ENCODE measurements at regions not wholly inside any gene's neighbourhood (a gene's known extent, or its start where the extent isn't known, plus 50 kb on each side); places are given as distances from the start of the nearest gene placed in this dataset.

DNA sequence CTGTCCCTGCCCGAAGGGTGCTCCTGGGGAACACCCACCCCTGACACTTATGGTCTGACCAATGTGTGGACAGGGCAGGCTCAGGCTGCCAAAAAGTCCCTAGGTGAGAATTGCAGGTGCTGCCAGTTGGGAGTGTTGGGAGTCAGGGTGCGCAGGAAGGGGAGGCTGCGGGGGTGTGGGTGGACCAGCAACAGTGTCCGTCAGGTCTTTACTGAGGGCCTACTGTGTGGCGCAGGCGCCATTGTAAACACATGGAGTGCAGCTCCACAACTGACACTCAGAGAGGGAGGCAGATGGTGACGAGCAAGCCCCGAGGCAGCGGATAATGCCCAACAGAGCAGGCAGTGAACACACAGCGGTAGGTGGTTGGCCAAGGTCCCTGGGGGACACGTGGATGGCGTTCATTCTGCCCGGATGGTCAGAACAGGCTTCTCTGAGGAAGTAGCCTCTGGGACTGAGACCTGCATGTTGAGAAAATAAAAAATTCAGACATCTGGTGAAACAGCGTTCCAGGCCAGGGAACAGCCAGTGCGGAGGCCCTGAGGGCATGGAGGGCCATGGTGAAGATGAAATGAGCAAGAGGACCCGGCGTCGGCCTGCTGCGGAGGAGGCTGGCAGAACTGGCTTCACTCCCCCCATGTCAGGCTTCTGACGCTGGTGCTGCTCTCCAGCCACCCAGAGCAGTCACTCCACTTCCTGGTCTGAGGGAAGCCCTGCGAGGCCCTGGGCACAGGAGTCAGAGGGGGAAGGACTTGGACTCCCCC is 136.2 kb upstream of the ZBTB40 start:
- DNase-seq (ENCODE audit: low spot score), result no peak

DNA sequence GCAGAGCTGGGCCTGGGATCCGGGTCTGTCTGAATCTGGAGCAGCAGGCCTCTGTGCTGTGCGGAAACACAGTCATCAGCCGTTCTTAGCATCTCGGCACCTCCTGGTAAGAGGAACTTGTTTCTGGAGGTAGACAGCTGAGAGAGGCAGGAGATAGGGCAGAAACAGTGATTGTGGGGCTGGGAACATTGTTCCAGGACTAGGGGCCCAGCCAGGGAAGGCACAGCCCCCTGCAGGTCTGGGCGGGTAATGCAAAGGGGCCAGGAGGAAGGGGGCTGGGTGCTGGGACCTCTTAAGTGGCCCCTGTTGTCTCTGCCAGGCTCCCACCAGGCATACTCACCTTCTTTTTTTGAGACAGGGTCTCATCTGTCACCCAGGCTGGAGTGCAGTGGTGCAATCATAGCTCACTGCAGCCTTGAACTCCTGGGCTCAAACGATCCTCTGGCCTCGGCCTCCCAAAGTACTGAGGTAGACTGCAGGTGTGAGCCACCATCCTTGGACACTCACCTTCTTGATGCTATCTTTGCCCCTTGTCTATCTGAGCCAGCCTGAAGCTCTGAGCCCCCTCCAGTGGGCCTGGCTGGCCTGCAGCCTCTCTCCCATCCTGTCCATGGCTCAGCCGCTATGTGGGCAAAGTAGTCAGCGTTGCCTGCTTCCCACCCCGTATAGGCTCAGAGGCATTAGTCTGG is 134.3 kb upstream of the ZBTB40 start:
- peak; percentile 62 for DNase-seq (ENCODE audit: low spot score)

DNA sequence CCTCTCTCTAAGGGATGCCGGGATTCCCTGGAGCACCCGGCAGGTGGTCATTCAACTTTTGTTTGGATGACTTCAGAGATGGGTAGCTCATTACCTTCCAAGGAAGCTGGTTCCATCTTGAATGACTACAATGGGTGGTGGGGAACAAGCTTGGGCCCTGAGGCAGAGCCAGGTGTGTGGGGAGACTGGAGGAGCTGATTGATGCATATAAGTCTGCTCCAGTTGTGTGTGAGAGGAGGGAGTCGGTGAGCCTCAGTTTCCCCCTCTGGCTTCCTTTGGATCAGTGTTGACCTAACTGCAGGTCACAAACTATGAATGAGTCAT is 133.8 kb upstream of the ZBTB40 start:
- DNase-seq (ENCODE audit: low spot score), result no peak

DNA sequence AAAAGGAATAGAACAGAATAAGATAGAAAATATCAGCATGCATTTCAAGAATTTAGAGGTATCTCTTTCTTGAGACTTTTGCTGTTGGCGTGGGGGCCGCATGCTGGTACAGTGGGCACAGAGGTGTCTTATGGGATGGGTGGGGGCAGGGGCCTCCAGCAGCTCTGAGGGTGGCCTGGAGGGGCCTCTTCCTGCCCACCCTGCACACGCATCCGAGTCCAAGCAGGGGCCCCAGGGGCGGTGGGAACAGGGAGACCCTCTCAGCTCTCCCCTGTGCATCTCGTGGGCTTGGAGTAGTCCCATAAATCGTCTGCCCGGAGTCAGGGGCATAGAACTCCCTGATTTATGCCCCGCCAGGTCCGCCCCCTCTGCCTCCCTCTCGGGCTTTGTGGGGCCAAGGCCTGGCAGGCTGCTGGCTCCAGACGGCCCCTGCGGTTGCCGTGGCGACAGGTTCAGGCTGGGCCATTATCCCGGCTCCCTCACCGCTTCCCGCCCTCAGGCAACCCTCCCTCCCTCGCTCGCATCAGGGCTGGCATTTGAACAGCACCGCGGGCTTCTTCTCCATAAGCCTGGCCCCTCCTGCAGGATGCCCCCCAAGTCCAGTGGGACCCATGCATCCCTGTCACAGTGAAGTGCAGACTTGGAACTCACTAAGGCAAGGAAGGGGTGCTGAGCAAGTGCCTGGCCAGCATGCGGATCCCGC is 133.2 kb upstream of the ZBTB40 start:
- DNase-seq (ENCODE audit: low spot score), result no peak

DNA sequence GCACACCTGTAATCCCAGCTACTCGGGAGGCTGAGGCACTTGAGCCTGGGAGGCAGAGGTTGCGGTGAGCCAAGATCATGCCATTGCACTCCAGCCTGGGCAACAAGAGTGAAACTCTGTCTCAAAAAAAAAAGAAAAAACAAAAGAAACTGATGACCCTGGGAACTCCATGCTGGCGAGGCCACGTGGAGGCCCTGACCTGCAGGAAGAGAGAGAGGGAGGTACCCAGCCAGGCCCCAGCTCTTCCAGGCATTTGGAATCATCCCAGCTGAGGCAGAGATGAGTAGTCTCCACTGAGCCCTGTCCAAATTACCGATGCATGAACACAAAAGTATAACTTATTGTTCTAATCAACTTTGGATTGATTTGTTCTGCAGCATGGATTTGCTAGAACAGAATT is 132.0 kb upstream of the ZBTB40 start:
- DNase-seq (ENCODE audit: low spot score), result no peak

DNA sequence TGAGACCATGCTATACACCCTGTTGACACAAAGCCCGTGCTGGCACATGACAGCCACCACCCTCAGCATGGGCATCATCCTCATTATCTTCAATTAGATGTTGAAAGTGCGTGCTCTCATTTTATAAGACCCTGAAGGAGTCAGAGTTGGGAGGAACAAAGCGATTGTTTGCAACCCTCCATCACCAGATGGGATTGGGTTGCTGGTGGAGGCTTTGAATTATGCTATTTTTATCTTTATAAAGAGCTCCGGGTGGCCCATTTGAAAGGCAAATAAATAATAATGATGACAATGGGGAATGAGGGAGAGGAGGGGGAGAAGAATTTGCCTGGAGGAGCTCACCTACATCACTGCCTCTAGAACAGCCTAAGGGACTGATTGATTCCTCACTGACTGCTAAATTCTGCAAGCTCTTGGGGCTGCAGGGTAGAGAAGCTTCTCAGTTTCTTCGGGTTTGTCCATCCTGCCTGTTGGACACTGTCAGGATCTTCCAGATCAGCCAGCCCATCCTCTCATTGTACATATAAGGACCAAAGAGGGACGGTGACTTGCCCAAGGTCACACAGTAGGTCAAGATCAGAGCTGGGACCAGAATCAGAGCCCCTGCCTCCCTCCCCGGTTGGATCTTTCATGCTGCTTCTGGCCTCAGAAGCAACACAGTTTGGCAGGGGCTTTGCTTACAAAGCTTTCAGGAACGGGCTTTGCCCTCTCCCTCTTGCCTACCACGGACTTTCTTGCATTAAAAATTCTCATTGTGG is 130.9 kb upstream of the ZBTB40 start:
- no peak for DNase-seq (ENCODE audit: low spot score)

DNA sequence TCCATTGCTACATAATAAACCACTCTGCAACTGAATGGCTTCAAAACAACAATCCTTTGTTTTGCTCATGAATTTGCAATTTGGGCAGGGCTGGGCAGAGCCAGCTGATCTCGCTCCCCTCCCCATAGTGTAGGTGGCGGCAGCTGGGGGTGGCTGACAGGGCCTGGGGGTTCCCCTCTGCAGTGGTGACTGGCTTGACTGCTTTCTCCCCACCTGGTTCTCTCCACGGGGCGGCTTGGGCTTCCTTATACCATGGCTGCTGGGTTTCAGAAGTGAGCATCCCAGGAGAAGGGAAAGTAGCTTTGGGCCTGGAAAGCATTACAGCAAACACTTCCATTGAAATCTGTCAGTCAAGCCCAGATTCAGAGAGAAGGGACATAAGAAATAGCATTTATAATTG is 129.7 kb upstream of the ZBTB40 start:
- no peak for DNase-seq (ENCODE audit: low spot score)

DNA sequence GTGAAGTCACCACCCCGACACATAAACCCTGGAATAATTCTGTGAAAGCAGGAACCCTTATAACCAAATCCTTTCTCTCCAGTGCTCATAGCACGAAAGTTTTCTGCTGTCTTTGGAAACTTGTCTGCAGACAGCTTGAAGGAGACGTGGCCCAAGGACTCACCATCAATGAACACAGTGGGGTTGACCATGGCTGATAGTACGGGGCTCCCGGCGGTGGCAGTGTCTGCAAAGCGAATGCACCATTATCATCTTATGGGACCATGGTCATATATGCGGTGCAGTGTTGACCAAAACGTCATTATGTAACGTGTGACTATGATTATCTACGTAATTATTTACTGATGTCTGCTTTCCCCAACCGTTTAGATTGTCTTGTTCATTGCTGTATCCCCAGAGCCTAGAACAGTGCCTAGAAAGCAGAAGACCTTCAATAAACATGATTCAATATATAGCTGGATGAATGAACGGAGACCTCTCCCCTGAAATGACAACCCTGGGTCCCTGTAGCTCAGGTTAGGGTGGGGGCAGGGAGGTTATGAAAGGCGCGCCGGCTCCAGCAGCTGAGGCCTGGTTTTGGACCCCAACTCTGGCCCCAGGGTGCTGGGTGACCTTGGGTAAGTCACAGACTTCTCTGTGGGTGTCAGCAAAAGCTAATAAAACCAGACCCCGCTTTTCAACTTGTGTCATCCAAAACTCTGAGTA is 128.4 kb upstream of the ZBTB40 start:
- no peak for DNase-seq (ENCODE audit: low spot score)

DNA sequence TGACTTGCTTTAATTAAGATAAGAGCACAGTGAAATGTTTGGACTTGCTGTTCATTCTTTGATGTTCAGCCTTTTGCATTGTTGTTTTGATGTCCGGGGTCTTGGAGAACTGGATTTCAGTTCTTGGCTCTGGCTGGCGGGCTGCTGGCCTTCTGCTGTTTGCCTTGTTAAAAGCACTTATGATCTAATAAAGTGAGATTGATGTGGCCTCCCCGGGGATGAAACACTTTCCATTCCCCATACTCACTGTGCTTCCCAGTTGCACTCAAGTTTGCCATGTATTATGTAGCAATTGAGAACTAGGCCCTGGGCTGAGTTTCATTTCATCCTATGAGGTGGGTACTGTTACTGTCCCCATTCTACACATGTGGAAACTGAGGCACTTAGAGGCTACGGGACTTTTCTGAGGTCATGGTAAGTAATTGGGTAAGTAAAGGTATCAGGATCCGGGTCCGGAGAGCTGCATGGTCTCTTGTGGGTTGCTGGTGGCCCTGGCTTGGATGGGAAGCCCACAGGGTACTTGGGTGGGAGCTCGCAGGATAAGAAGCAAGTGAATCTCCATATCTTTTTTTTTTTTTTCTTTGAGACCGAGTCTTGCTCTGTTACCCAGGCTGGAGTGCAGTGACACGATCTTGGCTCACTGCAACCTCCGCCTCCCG is 127.7 kb upstream of the ZBTB40 start:
- DNase-seq (ENCODE audit: low spot score), result no peak

DNA sequence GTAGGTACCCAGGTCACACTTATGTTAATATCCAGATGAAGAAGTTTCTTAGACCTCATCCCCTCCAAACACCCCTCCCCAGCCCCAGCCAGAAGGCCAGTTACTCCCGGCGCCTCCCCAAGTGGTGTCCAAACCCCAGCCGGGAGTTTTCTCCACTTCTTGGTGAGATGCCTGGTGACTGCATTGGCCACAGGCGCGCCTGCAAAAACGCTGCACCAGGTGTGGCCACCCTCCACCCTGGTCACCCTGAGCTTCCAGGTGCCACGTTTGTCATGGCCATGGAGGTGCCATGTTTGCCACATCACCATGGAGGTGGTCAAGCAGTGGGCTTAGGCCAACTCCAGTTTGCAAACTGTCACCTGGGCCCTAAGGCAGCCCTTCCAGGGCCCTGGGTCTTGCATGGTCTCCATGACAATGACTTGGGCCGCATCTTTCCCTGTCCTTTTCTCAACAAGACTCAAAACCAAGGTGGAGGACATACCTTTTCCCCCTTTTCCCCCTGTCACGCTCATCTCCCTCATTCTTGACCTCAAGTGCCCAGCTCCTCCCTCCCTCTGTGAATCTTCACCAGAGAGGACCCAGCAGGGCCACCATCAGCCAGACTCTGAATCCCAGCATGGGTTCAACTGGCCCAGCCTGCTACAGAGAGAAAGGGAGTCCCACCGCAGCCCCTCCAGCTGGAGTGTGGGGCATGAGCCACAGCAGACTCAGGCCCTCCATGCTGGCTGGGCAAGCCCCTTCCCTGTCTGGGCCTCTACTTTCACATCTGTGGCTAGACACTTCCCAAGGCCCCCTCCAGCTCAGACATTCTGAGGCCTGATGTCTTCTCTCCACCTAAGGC is 125.9 kb upstream of the ZBTB40 start:
- DNase-seq (ENCODE audit: low spot score), result no peak

DNA sequence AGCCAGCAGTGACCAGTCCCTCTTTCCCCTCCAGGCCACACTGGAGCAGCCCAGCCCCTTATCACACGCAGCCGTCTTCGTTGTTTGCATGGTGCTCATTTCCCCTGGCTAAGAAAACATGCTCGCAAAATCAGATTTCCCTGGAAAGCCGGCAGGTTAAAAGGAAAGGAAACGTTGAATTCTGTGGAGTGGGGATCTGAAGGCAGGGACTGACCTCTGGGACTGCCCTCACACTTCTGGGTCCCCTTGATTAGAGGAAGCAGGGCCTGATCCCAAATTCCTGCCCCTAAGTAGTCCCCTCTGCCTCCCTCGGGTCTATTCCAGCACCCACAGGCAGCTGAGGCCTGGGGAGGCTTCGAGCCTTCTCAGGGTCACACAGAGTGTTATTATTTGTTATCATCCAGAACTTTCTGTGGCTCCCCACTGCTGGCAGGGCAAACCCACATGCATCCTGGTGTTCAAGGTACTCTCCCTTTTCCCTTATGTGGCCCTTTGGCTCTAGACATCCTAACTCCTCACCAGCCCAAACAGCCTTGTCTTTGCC is 125.2 kb upstream of the ZBTB40 start:
- DNase-seq (ENCODE audit: low spot score), result no peak

DNA sequence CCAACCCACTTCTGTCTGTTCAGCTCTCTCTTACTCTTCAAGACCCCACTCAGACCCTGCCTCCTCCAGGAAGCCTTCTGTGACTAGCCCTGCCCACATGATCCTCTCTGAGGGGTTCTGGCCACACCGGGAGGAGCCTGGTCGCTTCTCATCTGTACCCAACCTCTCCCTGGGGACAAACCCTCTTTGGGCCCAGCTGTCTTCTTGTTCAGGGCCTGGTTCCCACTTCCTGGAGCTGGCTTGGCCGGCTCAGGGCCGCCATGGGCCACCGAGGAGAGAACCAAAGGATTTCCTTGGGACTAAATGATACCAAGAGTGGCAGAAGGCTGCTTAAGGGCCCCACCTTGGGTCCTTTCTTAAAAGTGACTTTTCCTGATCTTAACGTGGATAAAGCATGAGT is 124.7 kb upstream of the ZBTB40 start:
- DNase-seq (ENCODE audit: low spot score), result no peak

DNA sequence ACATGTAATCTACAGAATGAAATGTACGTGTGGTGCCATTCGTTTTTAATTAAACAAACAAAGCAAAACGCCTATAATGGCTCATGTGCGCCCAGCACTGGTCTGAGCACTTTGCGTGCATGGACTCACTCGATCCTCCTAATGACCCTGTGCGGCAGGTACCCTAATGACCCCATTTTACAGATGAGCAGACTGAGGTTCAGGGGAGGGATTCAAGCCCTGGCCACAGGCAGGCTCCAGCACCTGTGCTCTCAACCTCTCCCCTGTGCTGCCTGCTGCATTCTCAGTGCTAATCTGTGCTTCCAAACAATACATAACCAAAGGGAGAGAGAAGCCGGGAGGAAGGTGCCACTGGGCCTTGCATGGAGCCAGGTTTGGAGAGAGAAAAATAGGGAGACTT is 124.2 kb upstream of the ZBTB40 start:
- no peak for DNase-seq (ENCODE audit: low spot score)

DNA sequence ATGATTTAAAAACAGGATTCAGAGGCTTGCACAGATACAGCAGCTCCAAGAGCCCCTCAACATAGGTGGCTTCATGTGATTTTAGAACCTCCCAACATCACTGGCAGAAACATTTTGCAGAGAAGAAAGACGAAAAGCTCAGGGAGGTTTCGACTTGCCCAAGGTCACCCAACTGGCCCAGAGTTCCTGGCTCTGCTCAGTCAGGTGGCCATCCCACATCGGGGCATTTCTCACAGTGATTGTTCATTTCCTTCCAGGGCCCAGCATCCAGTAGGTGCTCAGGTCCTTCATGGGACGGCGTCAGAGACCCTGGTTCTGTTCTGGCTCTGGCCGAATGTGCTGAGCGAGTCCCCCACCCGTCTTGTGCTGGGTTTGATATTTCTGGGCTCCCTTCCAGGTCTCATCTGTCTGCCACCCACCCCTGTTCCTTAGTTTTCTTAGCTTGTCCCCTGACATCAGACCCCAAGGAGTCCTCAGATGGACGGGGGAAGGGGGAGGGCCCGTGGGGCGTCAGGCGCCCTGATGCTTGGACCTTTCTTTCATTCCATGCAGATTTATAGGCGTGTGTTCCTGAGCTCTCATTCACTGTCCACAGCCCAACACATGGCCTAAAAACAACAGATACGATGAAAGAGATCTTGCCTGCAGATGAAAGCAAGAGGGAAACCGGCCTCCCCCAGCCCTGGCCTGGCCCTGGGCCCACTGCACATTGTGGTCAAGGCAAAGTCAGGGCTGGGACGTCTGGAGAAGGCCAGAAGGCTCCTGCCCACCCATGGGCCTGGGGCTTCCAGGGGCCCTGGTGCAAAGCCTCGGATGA is 123.1 kb upstream of the ZBTB40 start:
- no peak for DNase-seq (ENCODE audit: low spot score)

DNA sequence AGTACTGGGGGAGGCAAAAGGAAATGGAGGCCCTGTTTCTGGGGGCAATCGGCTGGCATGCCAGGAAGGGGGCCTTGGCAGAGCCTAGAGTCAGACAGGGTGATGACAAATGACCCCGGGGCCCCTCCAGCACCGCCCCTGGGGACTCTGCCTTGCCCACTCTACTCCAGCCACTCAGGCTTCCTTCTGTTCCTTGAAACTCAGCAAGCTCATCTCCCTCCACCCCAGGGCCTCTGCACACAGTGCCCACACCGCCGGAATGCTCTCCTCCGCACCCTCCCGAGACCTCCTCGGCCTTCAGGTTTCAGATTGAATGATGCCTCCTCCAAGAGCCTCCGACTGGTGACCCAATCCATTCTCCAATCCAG is 122.5 kb upstream of the ZBTB40 start:
- DNase-seq (ENCODE audit: low spot score), result no peak

DNA sequence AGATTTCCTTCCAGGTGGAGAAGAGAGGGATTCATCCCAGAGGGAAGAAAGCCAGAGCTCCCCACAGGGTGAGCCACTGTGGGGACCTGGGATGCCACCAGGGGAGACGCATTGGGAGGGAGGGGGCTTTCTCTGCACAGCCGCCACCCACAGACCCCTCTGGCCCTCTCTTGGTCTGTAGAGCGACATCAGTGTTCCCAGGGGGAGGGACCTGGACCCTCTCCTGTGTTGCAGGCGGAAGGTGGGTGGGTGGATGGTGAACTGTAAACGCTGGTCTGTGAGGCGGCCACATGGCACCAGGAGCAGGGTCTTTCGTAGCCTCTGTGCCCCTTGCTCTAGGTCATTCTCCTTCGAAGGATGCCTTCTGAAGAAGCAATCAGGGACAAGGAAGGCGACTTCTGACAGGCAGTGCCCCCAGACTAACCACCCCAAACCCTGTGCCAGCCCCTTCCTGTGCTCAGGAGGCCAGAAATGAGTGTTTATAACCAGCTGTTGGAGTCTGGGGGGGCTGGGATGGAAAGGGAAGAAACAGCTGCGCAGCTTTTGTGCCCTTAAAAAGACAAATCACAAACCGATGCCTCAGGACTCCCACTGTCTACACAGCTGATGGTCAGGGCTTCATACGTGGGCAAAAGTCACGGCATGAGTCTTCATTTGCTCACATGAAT is 121.4 kb upstream of the ZBTB40 start:
- DNase-seq (ENCODE audit: low spot score), result no peak

DNA sequence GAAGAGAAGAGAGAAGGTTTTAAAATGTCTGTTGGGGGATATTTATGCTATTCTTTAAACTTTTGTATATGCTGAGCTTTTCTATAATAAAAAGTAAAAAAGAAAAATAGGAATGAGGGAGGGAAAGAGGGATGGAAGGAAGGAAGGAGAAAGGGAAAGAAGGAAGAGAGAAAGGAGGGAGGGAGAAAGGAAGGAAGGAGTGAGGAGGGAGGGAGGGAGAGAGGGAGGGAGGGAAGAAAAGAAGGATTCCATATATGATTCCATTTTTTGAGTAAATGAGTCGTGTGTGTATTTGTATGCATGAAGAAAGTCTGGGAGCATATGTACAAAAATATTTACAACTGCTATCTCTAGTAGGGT is 120.9 kb upstream of the ZBTB40 start:
- no peak for DNase-seq (ENCODE audit: low spot score)

DNA sequence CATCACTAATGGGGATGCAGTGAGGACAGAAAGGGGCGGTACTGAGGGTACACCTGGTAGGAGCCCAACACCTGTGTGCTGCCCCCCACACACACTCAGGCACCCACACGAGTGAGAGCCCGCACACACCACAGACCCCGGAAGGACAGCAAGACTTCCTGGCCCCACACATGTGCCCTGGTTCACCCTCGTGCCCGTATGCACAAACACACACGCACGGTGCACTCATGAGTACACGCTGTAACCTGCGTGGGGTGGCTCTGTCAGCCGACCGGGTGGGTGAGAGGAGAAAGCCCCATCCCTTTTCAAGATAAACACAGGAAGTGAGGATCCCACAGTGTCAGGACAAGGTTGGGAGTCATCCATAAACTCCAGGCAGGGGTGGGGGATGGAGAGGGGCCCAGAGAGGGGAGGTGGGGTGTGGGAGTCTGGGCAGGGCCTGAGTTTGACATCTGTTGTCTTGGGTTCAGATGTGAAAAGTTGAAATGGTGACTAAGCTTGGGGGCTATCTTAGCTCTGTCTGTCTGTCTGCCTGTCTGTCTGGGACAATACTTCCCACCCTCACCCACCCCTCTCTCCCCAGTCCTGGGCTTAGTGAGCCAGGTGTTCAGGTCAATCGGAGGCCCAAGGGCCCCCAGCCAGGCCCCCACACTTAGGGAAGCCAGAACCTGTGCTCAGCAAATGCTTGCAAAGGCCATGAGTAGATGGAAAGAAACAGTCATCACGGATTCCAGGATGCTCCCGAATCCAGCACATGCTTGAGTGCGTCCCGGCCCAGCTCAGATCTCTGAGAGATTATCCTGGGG is 119.8 kb upstream of the ZBTB40 start:
- DNase-seq (ENCODE audit: low spot score), result no peak

Measured in HuH-7.5 (cell line).